OCI-LY1 (cell line): ENCODE measurements at regions not wholly inside any gene's neighbourhood (a gene's known extent, or its start where the extent isn't known, plus 50 kb on each side); places are given as distances from the start of the nearest gene placed in this dataset.
"Not testable (repeated sequence)": the region's sequence is repeated elsewhere in the genome, so short reads cannot be mapped to it uniquely, and the experiment has no call there.

Experiments
- H2AFZ ChIP-seq: fragments of 200-600 bp; sonication (generic), shearing (Covaris generic); 2 replicates; pipeline ENCODE4 v1.6.0; 2014; ENCODE audit warnings: antibody characterized with exemption, mild to moderate bottlenecking, low read length
- H3F3A ChIP-seq: fragments of 200-600 bp; sonication (generic), shearing (Covaris generic); 2 replicates; pipeline ENCODE4 v1.6.0; 2014; ENCODE audit warnings: mild to moderate bottlenecking, antibody characterized with exemption, low read length, moderate library complexity; ENCODE audit not compliant: insufficient read depth
- H3K27ac ChIP-seq: fragments of 200-600 bp; sonication (generic); 2 replicates; pipeline ENCODE4 v1.5.1; 2014; ENCODE audit warnings: low read length, mixed run types, mild to moderate bottlenecking, low read depth; ENCODE audit not compliant: poor library complexity, severe bottlenecking
- H3K27me3 ChIP-seq: fragments of 200-600 bp; sonication (generic); 2 replicates; pipeline ENCODE4 v1.6.0; 2014; ENCODE audit warnings: antibody characterized with exemption, mild to moderate bottlenecking, low read length, moderate library complexity; ENCODE audit not compliant: insufficient read depth
- H3K36me3 ChIP-seq: fragments of 200-600 bp; sonication (generic); 2 replicates; pipeline ENCODE4 v1.6.1; 2014; ENCODE audit warnings: mild to moderate bottlenecking, antibody characterized with exemption, low read length, moderate library complexity, mixed read lengths; ENCODE audit not compliant: insufficient read depth
- H3K4me1 ChIP-seq: fragments of 200-600 bp; sonication (generic); 2 replicates; pipeline ENCODE4 v1.5.1; 2014; ENCODE audit warnings: mild to moderate bottlenecking, low read length, moderate library complexity; ENCODE audit not compliant: insufficient read depth, severe bottlenecking
- H3K4me2 ChIP-seq: fragments of 200-600 bp; sonication (generic), shearing (Covaris generic); 2 replicates; pipeline ENCODE4 v1.6.1; 2014; ENCODE audit warnings: low read length
- H3K4me3 ChIP-seq: fragments of 200-600 bp; sonication (generic); 2 replicates; pipeline ENCODE4 v1.5.1; 2014; ENCODE audit warnings: low read length, low read depth, mild to moderate bottlenecking, mixed read lengths; ENCODE audit not compliant: poor library complexity, severe bottlenecking
- H3K79me2 ChIP-seq: fragments of 200-600 bp; shearing (Covaris generic); 2 replicates; pipeline ENCODE4 v1.6.1; 2016; ENCODE audit warnings: mixed run types, low read length, mixed read lengths; ENCODE audit not compliant: insufficient read depth
- H3K9ac ChIP-seq: fragments of 200-600 bp; sonication (generic), shearing (Covaris generic); 2 replicates; pipeline ENCODE4 v1.6.1; 2014; ENCODE audit warnings: mild to moderate bottlenecking, low read length, mixed read lengths
- H3K9me2 ChIP-seq: fragments of 200-600 bp; sonication (generic), shearing (Covaris generic); 2 replicates; pipeline ENCODE4 v1.6.1; 2014; ENCODE audit warnings: low read depth, mild to moderate bottlenecking, low read length, mixed read lengths
- H3K9me3 ChIP-seq: fragments of 200-600 bp; shearing (Covaris generic); 2 replicates; pipeline ENCODE4 v1.6.1; 2014; ENCODE audit warnings: low read length, mixed read lengths
- H4K20me1 ChIP-seq: fragments of 200-600 bp; sonication (generic), shearing (Covaris generic); 2 replicates; pipeline ENCODE4 v1.6.0; 2016; ENCODE audit warnings: mild to moderate bottlenecking, low read length; ENCODE audit not compliant: insufficient read depth
- CTCF ChIP-seq: fragments of 200-600 bp; sonication (generic), shearing (Covaris generic); IDR thresholded peaks from 2 replicates; pipeline ENCODE4 v1.5.1; 2017; ENCODE audit warnings: mild to moderate bottlenecking, antibody characterized with exemption, low read length, moderate library complexity, mixed read lengths
- EZH2 ChIP-seq: fragments of 200-600 bp; sonication (generic), shearing (Covaris generic); IDR thresholded peaks from 2 replicates; pipeline ENCODE4 v1.8.0; 2017; ENCODE audit warnings: borderline replicate concordance, mixed run types, mild to moderate bottlenecking, antibody characterized with exemption, low read length, moderate library complexity, mixed read lengths

- no peaks in the 10 kb centered on the region for H3F3A ChIP-seq
- no peaks in the 10 kb centered on the region for H3K36me3 ChIP-seq
- H3K9me2 ChIP-seq, result no peaks in the 10 kb centered on the region
- no peaks in the 10 kb centered on the region for H3K79me2 ChIP-seq
- H3K9ac ChIP-seq, result no peak overlapping the region
- no peak overlapping the region for H3K4me2 ChIP-seq
- TF ChIP-seq EZH2 (no peak), CTCF (peak; percentile 32; the same call in 1 of the 2 replicates)
- H4K20me1 ChIP-seq, result no peaks in the 10 kb centered on the region
- H3K4me3 ChIP-seq, result no peak overlapping the region
- no peaks in the 10 kb centered on the region for H3K9me3 ChIP-seq
- no peak overlapping the region for H2AFZ ChIP-seq
- no peaks in the 10 kb centered on the region for H3K27me3 ChIP-seq
- H3K27ac ChIP-seq, result no peak overlapping the region
- H3K4me1 ChIP-seq, result no peaks in the 10 kb centered on the region
Measured at GRCh38 chr6:50381099-50381415, 331.3 kb upstream of the DEFB112 start.

DNA sequence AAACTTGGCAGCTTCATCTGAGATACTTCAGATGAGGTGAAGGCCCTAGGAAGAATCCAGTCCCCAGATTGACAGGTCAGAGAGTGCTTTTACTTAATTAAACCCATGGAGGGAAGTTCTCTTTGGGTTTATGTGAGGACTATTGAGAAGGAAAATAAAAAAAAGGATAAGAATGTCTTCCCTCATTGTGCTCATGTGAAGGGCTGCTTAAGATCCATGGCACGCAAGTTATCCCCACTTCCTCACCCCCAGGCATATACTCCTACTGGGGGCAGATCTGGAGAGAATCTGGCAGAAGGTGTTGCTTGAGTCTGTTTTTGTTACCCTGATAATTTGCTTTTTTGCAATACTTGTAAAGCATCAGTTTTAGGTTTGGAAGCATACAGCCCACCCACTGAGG, 322.9 kb upstream of the TFAP2D start:
- no peaks in the 10 kb centered on the region for H3K36me3 ChIP-seq
- no peaks in the 10 kb centered on the region for H3K27me3 ChIP-seq
- no peaks in the 10 kb centered on the region for H4K20me1 ChIP-seq
- H3K4me1 ChIP-seq, result no peaks in the 10 kb centered on the region
- TF ChIP-seq CTCF, result no peak
- TF ChIP-seq EZH2, result no peak
- no peak overlapping the region for H2AFZ ChIP-seq
- H3K79me2 ChIP-seq, result no peaks in the 10 kb centered on the region
- no peaks in the 10 kb centered on the region for H3K9me3 ChIP-seq
- no peak overlapping the region for H3K4me2 ChIP-seq
- no peak overlapping the region for H3K27ac ChIP-seq
- H3K4me3 ChIP-seq, result no peak overlapping the region
- H3K9me2 ChIP-seq, result no peaks in the 10 kb centered on the region
- H3K9ac ChIP-seq, result no peak overlapping the region
- H3F3A ChIP-seq, result no peaks in the 10 kb centered on the region

GRCh38 chr6:50394139-50394538, 319.2 kb upstream of the TFAP2D start:
- not testable (repeated sequence) for H3K27ac ChIP-seq, H4K20me1 ChIP-seq, H3K27me3 ChIP-seq, H3K4me2 ChIP-seq, H3K9me2 ChIP-seq, H3F3A ChIP-seq, H3K79me2 ChIP-seq, H3K9me3 ChIP-seq, H3K4me1 ChIP-seq, H3K9ac ChIP-seq, H3K4me3 ChIP-seq, H3K36me3 ChIP-seq, H2AFZ ChIP-seq

GRCh38 chr6:50404643-50405042, 308.7 kb upstream of the TFAP2D start:
- H3K9me3 ChIP-seq, result no peaks in the 10 kb centered on the region
- H3K4me2 ChIP-seq, result no peak overlapping the region
- no peak overlapping the region for H3K9ac ChIP-seq
- H3K27ac ChIP-seq, result no peak overlapping the region
- no peaks in the 10 kb centered on the region for H3K79me2 ChIP-seq
- TF ChIP-seq EZH2 (no peak), CTCF (no peak)
- no peaks in the 10 kb centered on the region for H3F3A ChIP-seq
- H3K9me2 ChIP-seq, result no peaks in the 10 kb centered on the region
- H2AFZ ChIP-seq, result no peak overlapping the region
- no peaks in the 10 kb centered on the region for H4K20me1 ChIP-seq
- H3K36me3 ChIP-seq, result no peaks in the 10 kb centered on the region
- H3K4me1 ChIP-seq, result no peaks in the 10 kb centered on the region
- no peak overlapping the region for H3K4me3 ChIP-seq
- H3K27me3 ChIP-seq, result no peaks in the 10 kb centered on the region
